Psoas muscle (tissue), 7 donors: ENCODE measurements at regions not wholly inside any gene's neighbourhood (a gene's known extent, or its start where the extent isn't known, plus 50 kb on each side); places are given as distances from the start of the nearest gene placed in this dataset.

Source experiments
- ATAC-seq, 4 donors: fragments of 200-7000 bp; cut with Tn5 transposase; one replicate each; pipeline ENCODE4 v1.9.1; 2020; ENCODE audit warnings: moderate library complexity in 3 of 4, mild to moderate bottlenecking in 2 of 4
- DNase-seq, 2 donors: peaks; one replicate each; pipeline ENCODE4 v3.0.0-alpha.2; 2020
- H3K27ac ChIP-seq: fragments of 200-600 bp; one replicate; pipeline ENCODE4 v1.8.0; 2022
- H3K27me3 ChIP-seq, 3 donors: fragments of 200-600 bp in 1 of 3; one replicate each; pipeline versions ENCODE4 v1.6.1 to v1.8.0; 2013 to 2022; ENCODE audit warnings: low read length in 2 of 3, mild to moderate bottlenecking in 2 of 3, moderate library complexity in 1 of 3; ENCODE audit not compliant: insufficient read depth in 3 of 3
- H3K36me3 ChIP-seq, 2 donors: fragments of 200-600 bp in 1 of 2; one replicate each; pipeline versions ENCODE4 v1.6.1 to v1.8.0; 2013 to 2022; ENCODE audit warnings: low read depth in 1 of 2, mild to moderate bottlenecking in 1 of 2, moderate library complexity in 1 of 2; ENCODE audit not compliant: insufficient read depth in 1 of 2
- H3K4me1 ChIP-seq: fragments of 200-600 bp; one replicate; pipeline ENCODE4 v1.8.0; 2022
- H3K4me3 ChIP-seq: fragments of 200-600 bp; one replicate; pipeline ENCODE4 v1.8.0; 2022; ENCODE audit warnings: mild to moderate bottlenecking
- H3K9me3 ChIP-seq: fragments of 200-600 bp; one replicate; pipeline ENCODE4 v1.8.0; 2022
- WGBS, 3 donors: extraction: QIAGEN DNeasy Blood & Tissue Kit; methylation state at CpG; one replicate each; pipeline versions ENCODE4 v1.1.6 to v1.1.7; 2013; 5-methylcytosine and 5-hydroxymethylcytosine counted together
- intact Hi-C, 2 donors: fragments of 100-400 bp; cut with DNase I; formaldehyde crosslinking; loops; one replicate each; pipeline versions ENCODE4 v1.11.0 to v1.14.2; 2022
- TF ChIP-seq, protein P1 (sequence below): fragments of 200-600 bp; IDR thresholded peaks from one replicate; pipeline ENCODE4 v1.8.0; 2022; ENCODE audit warnings: antibody characterized with exemption
- donor health status: healthy with polysubstance abuse.
- donor health status: DM: no; HTN: no; CAD: no; lungs with moderate emphysema.
- donor health status: Bipolar disorder and iron deficiency.
- donor health status: healthy.
- donor health status: DM: yes; HTN: yes; CAD: no.
- donor health status: DM: no; HTN: no; CAD: no.
- donor health status: DM: yes; HTN: yes; CAD: no.

DNA sequence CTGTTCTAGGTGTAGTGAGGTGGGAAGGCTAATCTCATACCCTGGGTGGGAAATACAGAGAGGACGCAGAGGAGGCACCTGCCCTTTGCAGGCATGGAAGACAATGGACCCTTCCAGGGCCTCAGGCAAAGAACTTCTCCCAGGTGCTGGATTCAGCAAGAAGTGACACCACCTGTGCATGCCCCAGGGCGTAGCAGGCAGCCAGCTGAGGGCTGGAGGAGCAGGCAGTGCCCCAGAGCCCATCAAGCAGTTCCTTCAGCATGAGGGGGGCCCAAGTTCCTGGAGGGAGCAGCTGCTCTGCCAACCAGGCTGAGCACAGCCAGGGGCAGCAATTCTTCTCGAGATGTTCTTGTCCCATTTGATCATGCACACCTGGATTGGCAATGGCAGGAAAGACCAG lies 170.3 kb upstream of the PDE10A start:
- Histone ChIP-seq H3K27ac (no peak overlapping the region), H3K36me3 (no peaks in the 10 kb centered on the region), H3K9me3 (no peaks in the 10 kb centered on the region), H3K27me3 (peaks cover 0 to 3% (median 0%) of the 10 kb centered on the region in 3 donors), H3K4me1 (no peaks in the 10 kb centered on the region), H3K4me3 (no peak overlapping the region)
- ATAC-seq: no peak
- DNase-seq: no peak
- TF ChIP-seq, protein P1, sequence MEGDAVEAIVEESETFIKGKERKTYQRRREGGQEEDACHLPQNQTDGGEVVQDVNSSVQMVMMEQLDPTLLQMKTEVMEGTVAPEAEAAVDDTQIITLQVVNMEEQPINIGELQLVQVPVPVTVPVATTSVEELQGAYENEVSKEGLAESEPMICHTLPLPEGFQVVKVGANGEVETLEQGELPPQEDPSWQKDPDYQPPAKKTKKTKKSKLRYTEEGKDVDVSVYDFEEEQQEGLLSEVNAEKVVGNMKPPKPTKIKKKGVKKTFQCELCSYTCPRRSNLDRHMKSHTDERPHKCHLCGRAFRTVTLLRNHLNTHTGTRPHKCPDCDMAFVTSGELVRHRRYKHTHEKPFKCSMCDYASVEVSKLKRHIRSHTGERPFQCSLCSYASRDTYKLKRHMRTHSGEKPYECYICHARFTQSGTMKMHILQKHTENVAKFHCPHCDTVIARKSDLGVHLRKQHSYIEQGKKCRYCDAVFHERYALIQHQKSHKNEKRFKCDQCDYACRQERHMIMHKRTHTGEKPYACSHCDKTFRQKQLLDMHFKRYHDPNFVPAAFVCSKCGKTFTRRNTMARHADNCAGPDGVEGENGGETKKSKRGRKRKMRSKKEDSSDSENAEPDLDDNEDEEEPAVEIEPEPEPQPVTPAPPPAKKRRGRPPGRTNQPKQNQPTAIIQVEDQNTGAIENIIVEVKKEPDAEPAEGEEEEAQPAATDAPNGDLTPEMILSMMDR: no peak
- intact Hi-C loops: no loop called here
- 82 to 95% (median 89%) methylated on average over 3 of the region's 3 CpGs for WGBS, 3 donors

DNA sequence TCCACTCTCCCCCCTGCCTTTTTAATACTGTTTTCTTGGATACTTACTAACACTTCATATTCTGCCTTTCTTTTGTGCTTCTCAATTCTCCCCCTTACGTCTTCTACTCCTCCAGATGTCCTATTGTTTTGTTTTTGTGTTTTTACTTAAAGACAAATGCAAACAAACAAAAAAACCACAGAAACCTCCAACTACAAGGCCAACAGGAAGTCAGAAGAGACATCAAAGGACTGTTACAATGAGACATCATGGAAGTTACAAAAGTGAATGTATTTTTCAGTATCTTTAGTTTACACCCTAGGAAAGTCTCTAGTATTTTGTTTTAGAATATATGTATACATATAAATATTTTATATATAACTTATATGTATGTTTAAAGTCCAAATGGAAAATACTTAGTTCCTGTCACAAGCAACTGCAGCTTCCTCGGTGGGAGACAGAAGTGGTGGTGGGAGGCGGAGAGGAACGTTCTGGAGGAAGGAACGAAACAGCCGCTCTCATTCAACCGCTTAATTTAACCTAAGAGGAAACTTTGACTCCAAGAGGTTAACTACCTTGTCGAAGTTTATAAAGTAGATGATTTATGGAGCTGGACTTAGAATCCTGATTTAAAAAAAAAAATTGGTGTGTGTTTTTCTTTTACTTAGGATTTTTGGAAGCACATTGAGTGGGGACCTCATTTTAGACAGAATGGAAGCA lies 168.9 kb upstream of the PDE10A start:
- no peak overlapping the region for H3K27ac ChIP-seq
- H3K4me1 ChIP-seq: no peaks in the 10 kb centered on the region
- WGBS, 3 donors: 65 to 74% (median 72%) methylated on average over 8 of the region's 8 CpGs
- no peaks in the 10 kb centered on the region for H3K36me3 ChIP-seq
- peaks cover 0 to 3% (median 0%) of the 10 kb centered on the region in 3 donors for H3K27me3 ChIP-seq
- H3K9me3 ChIP-seq: no peaks in the 10 kb centered on the region
- no peak for ATAC-seq
- H3K4me3 ChIP-seq: no peak overlapping the region
- TF ChIP-seq, protein P1: no peak
- intact Hi-C loops: no loop called here
- no peak for DNase-seq

DNA sequence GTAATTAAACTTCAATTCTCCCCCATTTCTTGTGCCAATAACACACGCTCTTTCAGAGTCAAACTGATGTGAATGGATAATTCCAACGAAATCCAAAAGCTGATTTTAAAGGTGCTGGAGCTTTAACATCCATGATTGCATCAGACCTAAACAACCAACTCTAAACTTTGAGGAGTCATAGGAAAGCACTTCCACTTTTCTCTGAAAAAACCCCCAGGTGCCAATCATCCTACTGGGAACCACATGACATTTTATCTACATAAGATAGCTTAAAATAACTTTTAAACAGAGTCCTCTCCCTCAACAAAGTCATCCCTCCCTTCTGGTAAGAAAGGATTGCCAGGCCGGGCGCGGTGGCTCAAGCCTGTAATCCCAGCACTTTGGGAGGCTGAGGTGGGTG lies 167.7 kb upstream of the PDE10A start:
- no peak for ATAC-seq
- TF ChIP-seq, protein P1: no peak
- 92 to 96% (median 93%) methylated on average over 5 of the region's 5 CpGs for WGBS, 3 donors

GRCh38 chr6:165829376-165829775 lies 166.3 kb upstream of the PDE10A start:
- intact Hi-C loops: no loop called here
- no peak overlapping the region for H3K27ac ChIP-seq
- TF ChIP-seq, protein P1: no peak
- DNase-seq (no peak), ATAC-seq (no peak)
- no peaks in the 10 kb centered on the region for H3K36me3 ChIP-seq
- H3K9me3 ChIP-seq: no peaks in the 10 kb centered on the region
- peaks cover 0 to 2% (median 0%) of the 10 kb centered on the region in 3 donors for H3K27me3 ChIP-seq
- H3K4me1 ChIP-seq: no peaks in the 10 kb centered on the region
- H3K4me3 ChIP-seq: no peak overlapping the region
- WGBS, 3 donors: 95 to 99% (median 97%) methylated on average over 6 of the region's 6 CpGs

More for the DNA sequence above, 167.7 kb upstream of the PDE10A start:
- H3K36me3 ChIP-seq: no peaks in the 10 kb centered on the region
- no peak overlapping the region for H3K4me3 ChIP-seq
- H3K27me3 ChIP-seq: peaks cover 0 to 3% (median 0%) of the 10 kb centered on the region in 3 donors
- H3K9me3 ChIP-seq: no peaks in the 10 kb centered on the region
- H3K4me1 ChIP-seq: no peaks in the 10 kb centered on the region
- DNase-seq: no peak
- H3K27ac ChIP-seq: no peak overlapping the region
- intact Hi-C loops: no loop called here

GRCh38 chr6:165827190-165827518 lies 164.1 kb upstream of the PDE10A start:
- no peak overlapping the region for H3K27ac ChIP-seq
- ATAC-seq: no peak
- H3K36me3 ChIP-seq: no peaks in the 10 kb centered on the region
- H3K9me3 ChIP-seq: no peaks in the 10 kb centered on the region
- H3K27me3 ChIP-seq: peaks cover 0 to 2% (median 0%) of the 10 kb centered on the region in 3 donors
- WGBS, 3 donors: 94 to 96% (median 95%) methylated on average over 19 of the region's 19 CpGs
- TF ChIP-seq, protein P1: no peak
- H3K4me1 ChIP-seq: no peaks in the 10 kb centered on the region
- intact Hi-C loops: no loop called here
- no peak for DNase-seq
- H3K4me3 ChIP-seq: no peak overlapping the region
